NCI-H1105 treated with DMSO at 0.1 percent for 48 hours (cell line): ENCODE measurements at regions not wholly inside any gene's neighbourhood (a gene's known extent, or its start where the extent isn't known, plus 50 kb on each side); places are given as distances from the start of the nearest gene placed in this dataset.

Experiments used
- DNase-seq: peaks from one replicate; lab custom pipeline; 2025; lab: John Stamatoyannopoulos, UW

DNA sequence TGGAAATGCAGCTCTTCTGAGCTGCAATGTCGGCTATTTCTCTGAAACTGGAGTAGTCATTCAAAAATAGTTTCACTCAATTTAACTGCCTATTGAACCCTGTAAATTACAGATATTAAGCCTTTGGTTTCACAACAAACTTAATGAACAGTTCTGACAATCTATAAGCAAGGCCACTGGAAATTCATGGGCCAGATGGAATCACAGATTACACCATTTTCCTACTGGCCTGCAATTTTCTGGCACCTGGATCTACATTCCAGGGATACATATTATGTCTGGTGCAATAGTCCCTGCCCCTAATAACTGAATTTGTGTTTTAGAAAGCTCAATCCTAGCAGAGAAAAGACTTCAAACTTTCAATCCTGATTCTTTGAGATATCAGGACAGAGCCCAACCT is 551.7 kb downstream of the RNF144A start:
- DNase-seq: no peak

- DNase-seq: no peak
Observed at GRCh38 chr2:7471185-7471584, 554.0 kb downstream of the RNF144A start.

DNA sequence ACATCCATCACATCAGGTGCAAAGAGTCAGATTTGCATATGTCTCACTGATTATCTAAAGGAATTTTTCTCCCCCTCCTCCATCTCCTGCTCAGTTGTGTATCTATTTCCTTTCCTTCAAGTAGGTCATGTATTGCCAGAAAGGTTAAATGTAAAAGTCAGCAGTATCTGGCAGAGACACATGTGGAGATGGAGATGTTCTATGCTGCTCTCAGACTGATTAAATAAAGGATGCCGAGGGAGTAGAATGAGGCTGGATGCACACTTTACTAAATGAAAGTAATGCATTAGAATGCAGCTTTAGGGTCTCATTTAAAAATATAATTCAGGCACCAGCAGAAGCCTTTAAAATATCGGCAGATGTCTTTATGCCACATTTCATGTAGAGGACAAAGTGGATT is 555.3 kb downstream of the RNF144A start:
- no peak for DNase-seq

- DNase-seq: no peak
Observed at GRCh38 chr2:7473135-7473771, 556.0 kb downstream of the RNF144A start.

DNA sequence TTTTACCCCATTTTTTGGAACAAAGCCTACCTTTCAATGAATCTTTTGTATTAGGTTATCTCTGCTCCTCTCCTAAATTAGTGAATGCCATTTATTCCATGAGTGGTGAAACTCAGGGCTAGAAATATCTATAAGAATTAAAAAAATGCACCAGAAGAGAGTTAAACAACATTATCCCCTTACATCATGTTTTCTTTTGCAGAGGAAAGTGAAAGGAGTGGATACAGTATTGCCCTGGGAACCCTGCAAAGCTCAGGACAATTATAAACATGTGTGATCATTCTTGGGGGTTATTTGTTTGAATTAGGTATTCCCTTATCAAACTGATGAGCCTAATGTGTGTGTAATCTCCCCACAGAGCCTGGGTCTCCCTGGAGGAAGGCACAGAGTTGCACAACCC is 559.2 kb downstream of the RNF144A start:
- no peak for DNase-seq

GRCh38 chr2:7479603-7480002 is 562.4 kb downstream of the RNF144A start:
- DNase-seq: no peak

DNA sequence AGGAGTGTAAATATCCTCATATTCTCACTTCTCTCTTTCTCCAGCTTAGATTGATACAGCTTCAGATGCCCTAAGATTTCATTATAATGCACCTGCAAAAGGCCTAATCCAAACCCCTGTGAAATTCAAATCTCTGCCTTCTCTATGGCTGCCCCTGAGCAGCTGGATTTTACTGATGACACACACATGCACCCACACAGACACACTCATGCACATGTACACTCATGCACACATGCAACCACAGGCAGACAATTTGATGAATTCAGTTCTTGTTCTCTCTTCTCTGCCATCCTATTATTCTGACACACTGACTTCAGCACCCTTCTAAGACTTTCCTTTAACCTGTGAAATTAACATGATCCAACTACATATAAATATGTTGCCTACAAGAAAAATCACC is 563.2 kb downstream of the RNF144A start:
- no peak for DNase-seq

DNA sequence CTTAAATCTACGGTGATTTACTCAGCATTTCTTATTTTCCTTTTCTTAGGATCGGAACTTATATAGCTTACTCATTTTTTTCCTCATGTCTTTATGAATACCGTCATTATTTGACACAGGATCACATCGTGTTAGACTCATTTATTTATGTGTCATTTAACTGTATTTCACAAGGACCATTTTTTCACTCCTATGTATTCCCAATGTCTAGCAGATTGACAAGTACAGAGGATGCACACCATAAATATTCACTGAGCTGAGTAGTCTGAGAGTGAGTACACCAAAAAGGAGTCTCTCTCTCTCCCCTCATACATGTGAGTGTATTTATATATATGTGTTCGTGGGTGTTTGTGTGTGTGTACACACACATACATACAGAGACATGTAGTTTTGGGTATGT is 573.5 kb downstream of the RNF144A start:
- no peak for DNase-seq

DNA sequence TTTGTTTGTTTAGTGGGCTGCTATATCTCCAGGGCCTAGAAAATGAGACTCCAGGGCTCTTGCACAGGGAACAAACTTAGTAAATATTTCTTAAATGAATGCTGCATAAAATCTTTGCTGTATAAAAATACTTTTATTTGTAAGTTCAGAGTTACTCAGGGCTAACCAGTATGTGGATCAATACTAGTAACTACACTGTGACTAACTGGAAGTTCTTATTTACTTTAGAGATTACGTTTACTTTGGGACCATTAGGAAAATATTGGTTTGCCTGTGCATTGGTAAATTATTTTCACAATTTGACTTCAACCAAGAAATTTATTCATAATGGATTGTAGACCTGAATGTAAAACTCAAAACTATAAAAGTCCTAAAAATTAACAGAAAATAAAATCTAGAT is 575.5 kb downstream of the RNF144A start:
- no peak for DNase-seq

GRCh38 chr2:7497178-7497577 is 580.0 kb downstream of the RNF144A start:
- DNase-seq: no peak

- DNase-seq: no peak
Observed at GRCh38 chr2:7499018-7499417, 581.8 kb downstream of the RNF144A start.

- DNase-seq: no peak
Observed at GRCh38 chr2:7502336-7502735, 585.1 kb downstream of the RNF144A start.

- peak; percentile 80 for DNase-seq
Observed at GRCh38 chr2:7508296-7508943, 591.2 kb downstream of the RNF144A start.

DNA sequence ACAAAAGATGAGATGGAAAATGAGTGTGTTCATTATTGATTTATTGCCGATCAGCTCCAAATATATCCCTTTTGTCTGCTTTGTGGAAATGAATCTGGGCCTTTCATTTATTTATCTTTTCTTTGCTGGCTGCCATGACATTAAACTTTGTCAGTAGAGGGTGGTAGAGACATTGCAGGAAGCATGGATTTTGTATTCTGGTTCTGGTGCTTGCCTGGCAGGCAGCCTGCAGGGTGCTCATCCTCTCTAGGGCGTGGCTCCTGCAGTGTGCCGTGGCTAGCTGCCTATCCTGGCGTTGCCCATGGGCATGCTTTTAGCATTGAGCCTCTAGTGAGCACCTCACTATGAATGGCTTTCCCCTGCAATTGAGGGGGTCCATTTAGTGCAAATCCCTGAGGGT is 593.1 kb downstream of the RNF144A start:
- DNase-seq: no peak

DNA sequence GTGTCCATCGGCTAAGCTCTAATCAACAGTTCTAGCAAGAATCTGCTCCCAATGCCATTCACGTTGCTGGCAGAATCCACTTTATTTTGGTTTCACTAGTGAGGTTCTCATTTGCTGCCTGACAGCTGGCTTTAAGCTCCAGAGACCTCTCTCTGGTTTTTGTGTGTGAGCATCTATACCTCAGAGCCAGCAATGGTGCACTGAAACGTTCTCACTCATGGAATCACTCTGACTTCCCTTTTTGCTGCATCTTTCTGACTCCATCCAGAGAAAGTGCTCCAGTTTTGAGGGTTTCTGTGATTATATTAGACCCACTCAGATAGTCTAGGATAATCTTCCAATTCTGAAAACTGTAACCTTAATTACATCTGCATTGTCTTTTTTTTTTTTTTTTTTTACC is 596.6 kb downstream of the RNF144A start:
- DNase-seq: no peak

DNA sequence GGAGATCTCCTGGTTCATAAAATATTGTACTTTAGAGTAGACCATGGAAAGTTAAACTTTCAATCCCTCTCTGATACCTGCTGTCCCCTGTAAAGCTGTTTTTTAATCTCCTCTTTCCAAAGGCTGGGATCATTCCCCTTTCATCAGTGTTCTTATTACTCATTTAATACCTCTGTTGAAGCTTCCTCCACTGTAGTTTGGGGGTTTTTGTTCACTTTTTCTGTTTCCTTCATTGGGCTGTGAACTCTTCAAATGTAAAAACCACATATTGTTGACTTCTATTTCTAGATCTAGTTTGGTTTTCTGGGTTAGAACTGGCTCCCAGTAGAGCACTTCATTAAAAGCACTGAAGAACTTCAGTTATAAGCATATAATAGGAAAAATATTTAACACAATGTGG is 598.1 kb downstream of the RNF144A start:
- DNase-seq: no peak

- DNase-seq: no peak
Observed at GRCh38 chr2:7516484-7517063, 599.4 kb downstream of the RNF144A start.

DNA sequence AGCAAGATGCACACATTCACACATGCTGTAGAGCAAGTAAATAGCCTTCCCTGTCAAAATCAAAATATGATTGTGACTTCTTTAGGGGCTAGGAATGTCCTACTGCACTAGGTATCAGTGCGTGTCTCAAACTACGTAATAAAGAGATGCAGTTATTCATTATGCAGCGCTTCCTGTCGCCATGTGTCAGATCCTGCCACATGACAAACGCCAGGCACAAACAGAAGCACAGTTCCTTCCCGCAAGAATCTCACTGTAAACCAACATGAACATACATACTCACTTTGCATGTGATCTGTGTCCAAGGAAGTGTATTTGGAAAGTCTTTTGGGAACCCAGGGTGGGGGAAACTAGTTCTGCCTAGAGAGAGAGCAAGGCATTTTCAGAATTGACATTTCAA is 599.9 kb downstream of the RNF144A start:
- DNase-seq: no peak

- DNase-seq: no peak
Observed at GRCh38 chr2:7517851-7518250, 600.6 kb downstream of the RNF144A start.

DNA sequence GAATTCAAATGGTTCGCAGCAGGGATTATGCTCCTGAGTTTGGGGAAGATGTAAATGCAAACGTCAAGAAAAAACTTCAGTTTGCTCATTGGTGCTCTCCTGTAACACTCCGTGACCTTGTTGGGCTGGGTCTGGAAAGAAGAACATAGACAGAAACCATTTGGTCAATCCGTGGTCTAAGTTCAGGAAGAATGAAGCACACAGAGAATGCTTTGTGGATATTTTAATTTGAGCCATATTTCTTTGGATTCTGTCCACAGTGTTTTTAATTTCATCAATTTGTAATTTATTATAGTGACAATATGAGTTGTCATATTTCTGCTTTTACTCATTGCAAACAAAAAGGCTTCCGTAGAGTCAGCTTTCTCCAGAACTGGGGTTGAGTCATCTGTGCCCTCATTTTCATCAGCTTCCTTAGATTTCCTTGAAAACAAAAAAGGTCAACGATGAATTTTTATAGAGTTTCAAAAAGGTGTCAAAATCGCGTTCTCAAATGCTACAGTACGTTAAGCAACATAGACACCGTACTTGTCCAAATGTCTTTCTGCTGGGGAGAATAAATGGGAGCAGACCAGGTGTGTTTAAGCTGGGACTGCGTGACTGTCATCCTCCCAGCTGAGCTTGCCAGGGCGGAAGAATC is 606.4 kb downstream of the RNF144A start:
- no peak for DNase-seq

GRCh38 chr2:7524195-7524594 is 607.0 kb downstream of the RNF144A start:
- no peak for DNase-seq

GRCh38 chr2:7525746-7526145 is 608.5 kb downstream of the RNF144A start:
- DNase-seq: no peak

DNA sequence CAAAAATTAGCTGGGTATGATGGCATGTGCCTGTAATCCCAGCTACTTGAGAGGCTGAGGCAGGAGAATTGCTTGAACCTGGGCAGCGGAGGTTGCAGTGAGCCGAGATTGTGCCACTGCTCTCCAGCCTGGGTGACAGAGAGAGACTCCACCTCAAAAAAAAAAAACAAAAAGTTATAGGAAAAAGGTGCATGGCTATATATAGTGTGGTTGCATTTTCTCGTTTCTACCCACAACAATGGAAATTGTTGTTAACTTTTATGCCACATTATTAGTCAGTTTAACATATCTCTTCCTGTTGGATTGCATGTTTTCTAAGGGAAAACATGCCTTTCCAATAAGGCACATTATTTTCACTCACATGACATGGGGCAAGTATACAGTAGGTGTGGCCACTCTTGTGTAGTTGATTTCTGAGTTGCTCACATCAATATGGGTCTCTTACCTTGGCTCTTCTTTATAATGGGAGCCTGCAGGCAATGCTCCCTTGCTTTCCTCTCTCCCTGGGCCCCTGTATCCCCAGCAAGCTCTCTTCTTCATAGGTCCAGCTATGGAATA is 610.0 kb downstream of the RNF144A start:
- DNase-seq: no peak
